ENCODE measurements at regions not wholly inside any gene's neighbourhood (a gene's known extent, or its start where the extent isn't known, plus 50 kb on each side); places are given as distances from the start of the nearest gene placed in this dataset.

GRCh38 chr13:99800011-99800410, 171.6 kb downstream of the ZIC5 start:
- no peak overlapping the region for H3K27ac ChIP-seq
- no peaks in the 10 kb centered on the region for H3K9me3 ChIP-seq
- no peak for DNase-seq
- intact Hi-C loops (cut with DNase I; ENCODE audit: low total_unique reads), result no loop called here
- no peaks in the 10 kb centered on the region for H3K36me3 ChIP-seq
- no peaks in the 10 kb centered on the region for H3K4me1 ChIP-seq
- TF ChIP-seq POLR2A (IDR thresholded peaks at IDR 0.05) (no peak), POLR2AphosphoS5 (IDR thresholded peaks at IDR 0.05) (no peak), CTCF (IDR thresholded peaks at IDR 0.05) (no peak), EP300 (IDR thresholded peaks at IDR 0.05) (no peak)
- no peaks in the 10 kb centered on the region for H3K27me3 ChIP-seq
- 87 to 97% (median 92%) methylated on average over 3 of the region's 3 CpGs for WGBS, 5 donors
- H3K4me3 ChIP-seq, result no peak overlapping the region

- Histone ChIP-seq H3K4me1 (no peaks in the 10 kb centered on the region), H3K4me3 (no peak overlapping the region), H3K27ac (no peak overlapping the region), H3K9me3 (no peaks in the 10 kb centered on the region), H3K36me3 (no peaks in the 10 kb centered on the region), H3K27me3 (no peaks in the 10 kb centered on the region)
- no peak for DNase-seq
- no peak for TF ChIP-seq POLR2AphosphoS5 (IDR thresholded peaks at IDR 0.05)
- TF ChIP-seq POLR2A (IDR thresholded peaks at IDR 0.05), result no peak
- TF ChIP-seq EP300 (IDR thresholded peaks at IDR 0.05), result no peak
- TF ChIP-seq CTCF (IDR thresholded peaks at IDR 0.05), result no peak
- WGBS, 5 donors, result 54 to 65% (median 59%) methylated on average over 4 of the region's 4 CpGs
- intact Hi-C loops (cut with DNase I; ENCODE audit: low total_unique reads), result no loop called here
These were observed 172.8 kb downstream of the ZIC5 start for GRCh38 chr13:99798756-99799155.

GRCh38 chr13:99797691-99798090, 173.9 kb downstream of the ZIC5 start:
- intact Hi-C loops (cut with DNase I; ENCODE audit: low total_unique reads), result no loop called here
- no peaks in the 10 kb centered on the region for H3K36me3 ChIP-seq
- no peak for DNase-seq
- no peak overlapping the region for H3K4me3 ChIP-seq
- no peaks in the 10 kb centered on the region for H3K27me3 ChIP-seq
- H3K27ac ChIP-seq, result no peak overlapping the region
- H3K9me3 ChIP-seq, result no peaks in the 10 kb centered on the region
- H3K4me1 ChIP-seq, result no peaks in the 10 kb centered on the region
- TF ChIP-seq EP300 (IDR thresholded peaks at IDR 0.05) (no peak), CTCF (IDR thresholded peaks at IDR 0.05) (no peak), POLR2AphosphoS5 (IDR thresholded peaks at IDR 0.05) (no peak), POLR2A (IDR thresholded peaks at IDR 0.05) (no peak)
- 43 to 69% (median 51%) methylated on average over 2 of the region's 2 CpGs for WGBS, 5 donors

GRCh38 chr13:99796175-99796819, 175.3 kb downstream of the ZIC5 start:
- H3K9me3 ChIP-seq, result no peaks in the 10 kb centered on the region
- intact Hi-C loops (cut with DNase I; ENCODE audit: low total_unique reads), result no loop called here
- peak in 1 of 2 donors; percentile 77 for DNase-seq
- no peak overlapping the region for H3K4me3 ChIP-seq
- TF ChIP-seq CTCF (IDR thresholded peaks at IDR 0.05) (no peak), EP300 (IDR thresholded peaks at IDR 0.05) (no peak), POLR2A (IDR thresholded peaks at IDR 0.05) (no peak), POLR2AphosphoS5 (IDR thresholded peaks at IDR 0.05) (no peak)
- no peaks in the 10 kb centered on the region for H3K36me3 ChIP-seq
- H3K27me3 ChIP-seq, result no peaks in the 10 kb centered on the region
- H3K4me1 ChIP-seq, result no peaks in the 10 kb centered on the region
- H3K27ac ChIP-seq, result no peak overlapping the region
